AG20443 (cell line): ENCODE measurements at regions not wholly inside any gene's neighbourhood (a gene's known extent, or its start where the extent isn't known, plus 50 kb on each side); places are given as distances from the start of the nearest gene placed in this dataset.

ENCODE experiments used
- DNase-seq: peaks from one replicate; pipeline ENCODE4 v3.0.0; 2012; ENCODE audit warnings: low spot score, mixed read lengths

DNA sequence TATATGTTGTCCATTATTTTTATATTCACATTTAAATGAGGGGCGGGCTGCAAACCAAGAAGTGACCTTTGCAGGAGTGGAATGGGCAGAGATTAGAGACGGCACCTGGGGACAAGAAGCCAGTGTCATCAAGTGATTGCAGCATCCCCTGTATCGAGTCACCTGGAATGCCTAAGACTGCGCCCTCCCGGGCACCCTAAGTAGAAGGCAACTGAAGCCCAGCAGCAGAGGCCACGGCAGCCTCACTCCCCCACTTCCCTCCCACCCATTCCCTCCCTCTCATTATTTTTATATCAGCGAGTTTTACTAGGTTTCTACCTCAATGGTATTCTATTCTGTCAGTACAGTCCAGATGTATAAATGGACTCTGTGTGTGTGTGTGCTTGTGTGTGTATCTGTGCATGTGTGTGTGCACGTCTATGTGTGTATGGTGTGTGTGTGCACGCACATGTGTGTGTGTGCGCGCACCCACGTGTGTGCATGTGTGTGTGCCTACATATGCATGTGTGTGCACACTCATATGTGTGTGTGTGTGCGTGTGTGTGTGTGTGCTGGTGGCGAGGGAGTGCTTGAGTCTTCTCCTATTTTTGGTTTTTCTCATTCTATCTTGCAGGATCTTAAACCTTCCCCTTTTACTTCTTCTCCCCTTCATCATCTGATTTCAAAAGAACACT lies 106.8 kb upstream of the SLC66A3 start:
- DNase-seq: no peak

DNA sequence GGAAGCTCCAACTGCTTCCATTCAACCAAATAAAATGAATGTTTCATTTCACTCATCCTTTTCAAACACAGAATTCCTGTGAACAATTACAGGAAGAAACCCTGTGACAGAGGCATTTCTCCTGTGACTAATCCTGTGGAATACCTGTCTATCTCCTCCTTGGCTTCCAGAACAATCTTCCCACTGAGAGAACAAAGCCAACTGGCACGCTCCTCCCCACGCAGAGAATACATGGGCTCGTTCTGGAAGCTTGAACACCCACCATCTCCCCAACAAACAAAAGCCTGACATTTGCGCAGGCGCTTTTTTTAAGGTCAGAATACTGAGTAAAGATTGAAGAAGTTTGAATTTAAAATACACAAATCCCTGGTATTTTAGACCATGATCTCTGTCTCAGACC lies 104.7 kb upstream of the SLC66A3 start:
- DNase-seq: no peak

DNA sequence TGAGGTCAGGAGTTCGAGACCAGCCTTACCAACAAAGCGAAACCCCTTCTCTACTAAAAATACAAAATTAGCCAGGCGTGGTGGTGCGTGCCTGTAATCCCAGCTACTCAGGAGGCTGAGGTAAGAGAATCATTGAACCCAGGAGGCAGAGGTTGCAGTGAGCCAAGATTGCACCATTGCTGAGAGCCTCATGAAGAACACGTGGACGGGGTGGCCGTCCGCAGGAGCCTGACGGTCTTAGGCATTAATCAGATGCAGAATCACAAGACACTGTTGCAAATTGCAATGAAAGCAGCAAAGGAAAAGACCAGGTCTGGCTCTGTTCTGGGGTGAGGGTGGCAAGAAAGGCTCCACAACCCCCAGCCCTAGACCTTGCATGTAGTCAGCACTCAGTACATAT lies 104.0 kb upstream of the SLC66A3 start:
- DNase-seq: no peak

DNA sequence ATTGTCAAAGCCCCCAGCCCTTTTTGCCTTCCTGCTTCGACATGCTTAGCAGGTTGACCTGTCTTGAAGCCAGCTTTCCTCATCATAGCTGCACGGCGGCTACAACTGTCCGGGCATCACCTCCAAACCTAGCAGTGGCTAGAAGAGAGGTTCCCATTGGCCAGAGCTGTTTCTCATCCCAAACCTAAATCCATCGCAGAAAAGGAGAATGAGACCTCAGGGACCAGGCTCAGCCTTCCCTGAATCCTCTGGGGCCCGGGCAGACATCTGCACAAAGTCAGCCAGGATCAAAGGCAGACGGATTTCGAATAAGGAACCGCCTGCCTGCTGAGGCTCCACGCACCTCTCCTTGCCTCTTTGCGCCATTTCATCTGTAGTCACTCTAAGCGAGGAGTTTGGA lies 101.7 kb upstream of the SLC66A3 start:
- no peak for DNase-seq

DNA sequence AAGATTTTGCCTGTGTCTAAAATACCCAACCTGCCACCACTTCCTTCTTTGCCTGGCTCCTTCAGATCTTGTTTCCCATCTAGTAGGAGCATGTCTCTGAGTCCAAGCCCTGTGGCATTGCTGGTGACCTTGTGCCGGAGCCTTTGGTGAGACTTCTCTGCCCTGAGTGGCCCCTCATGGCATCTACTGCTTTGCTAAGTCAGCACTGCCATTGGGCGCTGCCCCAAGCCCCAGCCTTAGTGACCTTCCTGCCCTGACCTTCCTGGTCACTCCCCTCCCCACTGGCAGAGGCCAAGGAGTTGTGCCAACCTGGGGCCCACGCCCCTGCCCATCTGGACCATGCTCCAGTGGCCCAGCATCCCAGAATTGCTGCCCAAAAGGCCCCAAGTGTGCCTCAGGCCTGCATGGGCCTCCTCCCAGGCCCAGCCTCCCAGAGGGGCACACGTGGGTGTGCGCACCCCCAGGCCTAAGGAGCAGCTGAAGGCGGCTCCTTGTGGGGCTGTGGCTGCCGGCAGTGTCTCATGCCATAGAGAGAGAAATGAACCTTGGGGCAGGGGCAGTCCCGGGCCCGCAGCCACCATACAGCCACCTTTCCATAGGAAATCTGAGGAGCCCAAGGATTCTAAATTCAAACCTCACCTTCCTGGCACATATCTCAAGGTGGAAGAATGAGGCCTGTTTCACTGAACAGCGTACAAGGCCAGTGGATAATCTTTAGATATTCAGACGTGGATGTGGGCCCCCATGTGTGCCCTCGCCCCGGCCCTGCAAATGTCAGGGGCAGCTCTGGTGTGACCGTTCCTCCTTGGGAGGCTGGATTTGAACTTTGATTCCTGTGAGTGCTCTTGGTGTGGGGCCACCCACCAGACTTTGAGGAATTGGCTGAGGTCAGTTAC lies 100.2 kb upstream of the SLC66A3 start:
- DNase-seq: no peak

DNA sequence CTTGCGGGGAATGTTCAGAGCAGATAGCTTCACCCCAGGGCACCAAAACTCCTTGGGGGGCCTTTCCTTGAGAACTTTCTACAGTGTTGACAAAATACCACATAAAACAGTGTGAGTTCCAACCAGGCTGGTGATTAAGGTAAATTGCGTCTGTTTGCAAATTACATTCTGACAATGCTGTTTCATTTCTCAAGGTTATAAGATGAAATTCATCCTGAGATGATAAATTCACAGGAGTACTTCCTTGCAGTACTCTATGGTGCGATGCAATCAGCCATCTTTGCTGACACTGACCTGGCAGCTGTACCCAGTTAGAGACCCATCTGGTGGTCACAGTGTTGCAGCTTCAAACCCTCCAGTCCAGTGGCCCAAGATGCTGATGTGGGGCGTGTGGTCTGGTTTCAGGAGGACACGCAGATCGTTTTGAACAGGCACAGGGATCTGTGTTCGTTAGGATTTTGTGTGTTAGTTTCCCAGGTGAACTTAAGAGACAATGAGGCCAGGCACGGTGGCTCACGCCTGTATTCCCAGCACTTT lies 99.5 kb upstream of the SLC66A3 start:
- no peak for DNase-seq

DNA sequence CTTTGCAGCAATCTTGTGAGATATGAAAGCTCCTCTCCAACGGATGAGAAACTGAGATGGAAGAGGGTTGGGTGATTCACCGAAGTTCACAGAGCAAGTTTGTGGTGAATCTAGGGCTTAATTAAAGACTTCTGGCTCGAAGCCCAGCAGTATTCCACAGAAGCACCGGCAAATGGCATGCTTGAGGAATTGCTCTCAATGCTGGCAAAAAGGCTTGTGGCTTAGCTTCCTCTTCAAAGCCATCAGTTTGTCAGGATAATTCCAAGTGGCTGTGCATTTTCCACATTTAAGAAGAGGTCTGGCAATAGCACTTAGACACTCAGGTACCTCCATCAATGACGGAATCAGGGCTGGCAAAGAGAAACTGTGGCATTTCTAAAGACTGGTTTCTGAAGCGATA lies 98.7 kb upstream of the SLC66A3 start:
- peak; percentile 86 for DNase-seq

DNA sequence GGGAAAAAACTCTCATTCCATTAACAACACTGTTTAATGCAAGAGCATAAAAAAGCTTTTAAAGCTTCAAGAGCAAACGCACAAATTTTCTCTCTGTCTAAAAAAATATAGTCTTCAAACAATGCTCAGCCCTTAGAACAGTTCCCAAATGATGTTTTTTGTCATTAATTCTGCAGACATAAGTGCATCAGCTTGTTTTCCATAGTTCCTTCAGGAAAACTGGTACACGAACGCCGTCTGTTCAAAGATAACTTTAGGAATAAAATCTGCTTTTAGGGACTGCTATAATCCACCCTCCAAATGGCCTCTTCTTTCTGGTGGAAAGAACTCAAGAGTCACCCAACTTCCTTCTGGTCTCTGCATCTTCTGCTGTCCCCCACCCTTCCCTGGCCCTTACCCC lies 98.2 kb upstream of the SLC66A3 start:
- no peak for DNase-seq

DNA sequence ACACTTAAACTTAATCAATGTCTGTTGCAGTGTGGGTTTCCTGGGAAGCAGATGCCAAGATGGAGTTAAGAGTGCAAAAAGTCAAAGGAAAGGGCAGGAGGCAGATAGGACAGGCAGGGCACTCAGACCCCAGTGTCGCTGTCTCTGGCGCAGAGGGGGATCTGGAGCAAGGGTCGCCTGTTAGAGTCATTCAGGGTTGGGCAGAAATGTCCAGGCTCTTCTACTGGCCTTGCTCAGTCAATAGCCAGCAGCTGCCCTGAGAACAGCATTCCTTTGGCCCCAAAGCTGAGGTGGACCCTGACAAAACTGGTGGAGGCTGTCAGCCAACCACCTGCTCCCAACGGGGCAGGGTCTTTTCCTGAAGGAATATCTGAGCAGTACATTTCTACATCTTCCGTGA lies 97.1 kb upstream of the SLC66A3 start:
- no peak for DNase-seq

DNA sequence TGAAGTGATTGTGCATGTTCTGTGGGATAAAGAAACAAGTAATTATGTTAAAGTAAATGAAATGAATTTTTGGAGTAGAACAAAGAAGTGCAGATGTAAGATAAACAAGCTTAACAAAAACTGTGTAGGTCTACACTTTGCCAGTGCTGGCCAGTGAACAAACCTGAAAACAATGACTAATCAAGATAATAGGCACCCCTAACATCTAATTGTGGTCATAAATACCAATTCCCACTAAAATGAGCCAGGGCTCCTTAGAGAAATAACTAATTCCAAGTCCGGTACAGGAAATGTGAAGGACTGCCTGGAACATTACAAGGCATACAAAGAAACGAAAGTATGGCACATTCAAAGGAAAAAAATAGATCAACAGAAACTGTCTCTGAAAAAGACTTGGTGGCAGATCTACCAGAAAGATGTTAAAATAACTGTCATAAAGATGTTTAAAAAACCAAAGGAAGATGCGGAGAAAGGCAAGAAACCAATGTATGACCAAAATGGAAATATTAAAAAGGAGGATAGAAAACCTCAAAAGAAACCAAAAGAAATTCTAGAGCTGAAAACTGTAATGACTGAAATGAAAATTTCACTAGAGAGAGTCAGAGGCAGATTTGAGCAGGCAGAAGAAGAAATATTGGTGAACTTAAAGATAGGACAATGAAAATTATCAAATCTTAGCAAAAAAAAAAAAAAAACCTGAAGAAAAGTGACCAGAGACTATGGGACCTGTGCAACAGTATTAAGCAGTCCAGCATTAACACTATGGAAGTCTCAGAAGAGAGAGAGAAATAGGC lies 94.7 kb upstream of the SLC66A3 start:
- no peak for DNase-seq

DNA sequence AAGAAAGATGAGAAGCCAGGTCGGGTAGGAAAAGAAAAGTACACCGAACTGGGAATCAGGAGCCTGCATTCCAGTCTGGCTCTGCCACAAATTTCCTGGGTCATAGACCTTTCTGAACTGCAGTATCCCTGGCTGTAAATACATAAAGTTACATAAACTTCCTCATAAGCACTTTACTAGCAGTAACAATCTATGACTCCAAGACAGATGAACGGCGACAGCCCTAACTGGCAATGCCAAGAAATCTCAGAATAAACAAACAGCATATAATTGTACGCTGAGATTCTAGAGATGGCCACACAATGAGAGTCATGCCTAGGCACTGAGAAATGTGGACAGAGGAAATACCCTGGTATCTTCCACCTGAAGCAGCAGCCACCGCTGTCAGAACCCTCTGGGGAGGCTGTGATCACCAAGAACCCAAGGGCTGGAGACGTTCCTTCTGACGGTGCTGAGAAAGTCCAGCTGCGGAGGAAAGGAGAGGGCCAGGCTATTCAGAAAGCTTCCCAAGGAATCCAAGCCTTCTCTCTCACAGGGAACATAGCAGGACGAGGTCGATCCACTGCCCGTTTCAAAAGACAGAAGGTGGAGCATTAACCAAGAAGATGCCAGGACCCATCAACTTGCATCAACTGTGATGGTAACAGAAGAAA lies 89.3 kb upstream of the SLC66A3 start:
- DNase-seq: no peak

DNA sequence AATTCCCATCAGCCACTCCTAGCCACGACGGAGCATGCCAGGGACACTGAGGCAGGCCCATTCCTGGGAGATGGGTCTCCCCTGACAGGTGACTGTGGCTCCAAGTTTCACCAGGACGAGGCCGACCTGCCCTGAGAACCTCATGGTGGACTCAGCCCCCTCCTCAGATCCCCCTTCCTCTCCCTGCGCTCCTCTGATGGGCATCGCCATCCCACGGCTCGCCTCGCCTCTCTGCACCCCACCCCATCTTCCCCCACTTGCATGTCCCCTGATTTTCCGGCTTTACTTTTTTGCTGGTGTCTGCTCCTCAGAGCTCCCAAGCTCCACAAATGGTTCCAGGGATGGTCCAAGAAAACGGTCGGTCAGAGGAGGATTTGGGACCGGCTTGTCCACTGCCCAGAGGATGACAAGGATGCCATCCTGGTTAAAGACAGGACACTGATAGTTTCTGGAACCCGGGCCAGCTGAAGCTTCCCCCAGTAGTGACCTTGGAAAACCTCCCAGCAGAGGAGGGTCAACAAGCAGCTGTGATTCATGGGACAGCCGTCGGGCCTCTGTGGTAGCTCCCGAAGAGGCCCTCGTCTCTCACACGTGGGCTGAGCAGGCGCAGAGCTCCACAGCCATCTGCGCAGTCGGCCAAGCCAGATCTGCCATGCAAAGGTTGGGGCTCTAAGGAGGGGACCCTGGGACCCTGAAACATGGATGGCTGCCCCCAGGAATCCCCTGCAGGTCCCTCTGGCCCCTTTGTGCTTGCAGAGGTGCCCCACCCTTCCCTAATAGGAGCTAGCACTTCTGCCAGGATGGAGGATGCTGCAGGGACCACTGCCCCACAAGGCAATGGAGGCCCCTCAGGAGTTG lies 87.8 kb upstream of the SLC66A3 start:
- no peak for DNase-seq

DNA sequence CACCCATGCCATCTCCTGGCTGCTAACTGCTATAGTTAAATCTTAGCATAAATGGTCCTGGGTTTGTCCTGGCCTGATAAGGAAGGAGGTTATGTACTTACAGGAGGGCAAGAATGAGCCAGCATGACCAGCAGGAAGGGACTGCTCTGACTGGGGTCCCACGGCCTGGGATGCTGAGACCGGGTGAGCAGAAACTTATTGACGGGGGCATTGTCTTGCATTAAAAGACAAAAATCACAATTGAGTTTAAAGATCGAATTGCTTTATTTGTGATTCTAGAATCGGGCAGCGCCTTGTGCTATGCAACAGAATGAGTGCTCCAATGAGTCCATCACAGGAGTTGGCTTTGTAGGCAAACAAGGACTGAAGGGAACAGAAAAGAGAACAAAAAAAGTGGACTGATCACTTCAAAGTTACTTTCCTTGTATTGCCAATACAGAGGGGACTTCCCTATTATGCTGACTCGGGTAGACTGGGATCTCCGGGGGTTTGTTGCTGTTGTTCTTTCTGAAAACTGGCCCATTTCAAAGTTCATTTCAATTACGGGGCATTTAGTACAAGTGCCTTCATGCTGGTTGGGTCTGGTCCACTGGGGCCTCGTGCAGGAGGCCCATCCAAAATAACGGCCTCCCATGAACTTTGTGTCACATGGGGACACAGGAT lies 87.1 kb upstream of the SLC66A3 start:
- no peak for DNase-seq

DNA sequence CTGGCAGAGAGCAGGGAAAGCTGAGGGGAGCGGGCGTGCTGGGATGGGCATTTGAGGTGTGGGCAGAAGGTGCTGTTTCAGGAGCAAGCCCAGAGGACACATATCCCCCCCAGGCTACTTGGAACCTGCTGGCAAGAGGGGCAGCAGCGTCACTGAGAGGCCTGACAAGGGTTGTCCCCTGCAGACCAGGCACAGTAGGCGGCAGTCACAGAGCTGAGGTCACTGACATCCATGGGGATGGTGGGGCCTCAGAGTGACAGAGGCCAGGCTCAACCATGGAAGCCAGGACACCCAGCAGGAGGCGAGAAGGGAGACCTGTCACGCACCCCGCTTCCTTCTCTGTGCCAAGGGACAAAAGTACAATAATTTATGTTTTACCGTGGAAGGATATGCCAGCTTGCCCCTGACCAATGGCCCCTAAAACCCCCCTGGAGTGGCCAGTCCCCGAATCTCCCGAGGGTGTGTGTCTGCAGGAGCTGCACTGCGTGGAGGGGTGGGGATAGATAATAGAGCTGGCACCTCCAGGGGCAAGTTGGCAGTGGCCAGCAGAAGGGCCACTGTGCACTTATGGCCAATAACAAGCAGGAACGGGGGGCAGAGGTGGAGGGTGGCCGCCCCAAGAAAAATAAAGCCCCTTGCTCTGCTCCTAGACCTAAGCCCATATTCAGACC lies 86.3 kb upstream of the SLC66A3 start:
- DNase-seq: no peak

DNA sequence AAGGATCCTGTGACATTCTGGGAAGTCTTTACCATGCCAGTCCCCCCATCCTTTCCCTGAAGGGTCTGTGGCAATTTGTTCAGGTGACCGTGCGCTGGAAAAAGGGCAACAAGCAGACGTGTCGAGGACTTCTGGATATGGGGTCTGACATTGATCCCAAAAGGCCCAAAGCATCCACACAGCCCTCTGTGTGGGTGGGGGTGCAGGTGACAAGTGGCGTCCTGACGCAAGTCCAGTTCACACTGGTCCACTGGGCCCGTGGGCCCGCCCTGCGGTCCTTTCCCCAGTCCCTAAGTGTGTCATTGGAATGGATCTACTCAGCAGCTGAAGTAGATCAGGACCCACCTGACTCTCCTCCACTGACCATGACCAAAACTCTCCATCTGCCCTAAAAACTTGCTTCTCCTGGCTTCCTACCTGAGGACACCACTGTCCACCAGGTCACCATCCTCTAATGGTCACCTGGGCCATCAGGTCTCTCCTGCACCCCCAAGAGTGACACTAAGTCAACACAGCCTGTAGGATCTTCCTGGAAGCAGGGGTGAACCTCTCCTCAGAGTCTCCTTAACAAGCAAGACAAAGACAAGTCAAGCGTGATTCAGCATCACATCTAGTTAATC lies 85.6 kb upstream of the SLC66A3 start:
- DNase-seq: no peak

DNA sequence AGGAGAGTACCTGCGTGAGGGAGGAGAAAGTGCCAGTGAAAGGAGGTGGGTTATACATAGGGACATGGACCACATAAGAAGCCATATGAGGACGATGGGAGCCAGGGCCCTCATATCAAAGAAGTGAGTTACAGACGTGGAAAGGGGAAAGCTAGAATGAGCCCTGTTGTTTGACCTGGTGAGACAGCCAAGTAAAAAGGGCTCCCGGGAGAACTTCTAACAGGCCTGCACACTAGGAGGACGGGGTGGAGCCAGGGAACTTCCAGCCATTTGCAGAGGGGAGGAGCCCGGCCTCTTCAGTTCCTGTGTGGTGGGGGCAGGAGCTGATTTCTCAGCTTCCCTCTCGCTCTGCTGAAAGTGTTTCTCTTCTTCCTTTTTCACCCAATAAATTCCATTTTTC lies 84.1 kb upstream of the SLC66A3 start:
- DNase-seq: peak; percentile 49

DNA sequence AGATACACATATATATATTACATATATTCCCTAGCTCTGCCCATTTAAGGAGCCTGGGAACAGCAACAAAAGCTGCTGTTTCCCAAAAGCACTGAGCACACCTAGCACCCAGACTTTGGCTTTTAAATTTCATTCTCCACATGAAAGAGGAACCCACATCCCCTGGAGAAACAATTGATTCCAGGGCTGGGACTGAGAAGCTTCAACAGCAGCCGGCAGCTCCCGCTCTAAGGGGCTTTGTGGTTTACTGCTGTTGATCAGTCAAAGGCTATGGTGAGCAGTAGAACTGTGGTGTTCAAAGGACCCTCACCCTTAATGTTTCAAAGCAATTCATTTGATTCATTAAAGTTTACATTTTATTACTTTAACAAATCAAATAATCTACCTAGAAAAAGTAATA lies 83.3 kb upstream of the SLC66A3 start:
- DNase-seq: no peak

DNA sequence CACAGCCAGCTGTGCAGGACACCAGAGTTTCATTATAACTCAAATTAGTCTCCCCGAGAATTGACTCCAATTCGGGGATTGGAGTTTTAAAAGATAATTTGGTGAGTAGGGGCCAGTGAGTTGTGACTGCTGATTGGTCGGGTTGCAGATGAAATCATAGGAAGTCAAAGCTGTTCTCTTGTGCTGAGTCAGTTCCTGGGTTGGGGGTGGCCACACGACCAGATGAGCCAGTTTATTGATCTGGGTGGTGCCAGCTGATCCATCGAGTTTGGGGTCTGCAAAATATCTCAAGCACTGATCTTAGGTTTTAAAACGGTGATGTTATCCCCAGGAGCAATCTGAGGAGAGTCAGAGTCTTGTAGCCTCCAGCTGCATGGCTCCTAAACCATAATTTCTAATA lies 82.7 kb upstream of the SLC66A3 start:
- DNase-seq: no peak

DNA sequence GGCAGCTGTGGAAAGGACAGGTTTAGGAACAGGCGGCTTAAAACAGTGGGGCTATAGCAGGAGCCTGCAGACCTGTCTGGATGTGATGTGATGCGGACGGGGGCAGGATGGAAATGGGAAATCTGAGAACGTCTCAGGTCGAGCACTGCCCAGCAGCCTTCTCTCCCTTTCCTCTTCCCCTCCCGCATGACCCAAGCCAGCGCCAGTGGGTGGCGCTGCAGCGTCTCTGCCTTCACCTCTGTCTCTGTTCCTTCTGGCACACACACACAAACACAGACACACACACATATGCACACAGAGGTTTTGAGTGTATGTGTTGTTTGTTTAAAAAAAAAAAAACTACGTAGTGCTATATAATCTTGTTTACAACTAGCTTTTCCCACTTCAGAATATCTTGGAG lies 82.0 kb upstream of the SLC66A3 start:
- DNase-seq: peak; percentile 60
